GM12878 (cell line): ENCODE measurements at regions not wholly inside any gene's neighbourhood (a gene's known extent, or its start where the extent isn't known, plus 50 kb on each side); places are given as distances from the start of the nearest gene placed in this dataset.

ENCODE experiments used
- ATAC-seq: fragments of 200-7000 bp; cut with Tn5 transposase; 3 replicates; pipeline ENCODE4 v1.9.1; 2020; ENCODE audit warnings: mild to moderate bottlenecking, moderate library complexity
- BruUV-seq: library from RNA; stranded (reverse); fragments of 400-500 nt; replicated peaks from 2 replicates; lab custom pipeline; 2021; lab: Mats Ljungman, UMichigan
- CTCF ChIA-PET: fragments of 300-600 bp; sonication (Branson Sonifier 250); formaldehyde crosslinking; extraction: SDS; loops from one replicate; lab custom pipeline; 2021; ENCODE audit warnings: inconsistent platforms; lab: Yijun Ruan, JAX
- POLR2A ChIA-PET: fragments of 350-600 bp; formaldehyde crosslinking; extraction: SDS; loops from one replicate; lab custom pipeline; 2021; ENCODE audit warnings: inconsistent platforms; lab: Charles Lee
- RAD21 ChIA-PET: fragments of 300-600 bp; sonication (Branson Sonifier 250); formaldehyde crosslinking; loops from one replicate; lab custom pipeline; 2023; ENCODE audit warnings: antibody characterized with exemption; ENCODE audit not compliant: unreplicated experiment; lab: Charles Lee
- SMC1A ChIA-PET: fragments of 300-600 bp; sonication (Branson Sonifier 250); formaldehyde crosslinking; loops from one replicate; lab custom pipeline; 2023; ENCODE audit not compliant: unreplicated experiment, uncharacterized antibody; lab: Charles Lee
- DNase-seq: peaks from one replicate; pipeline ENCODE4 v3.0.0-alpha.2; 2011; ENCODE audit warnings: low read depth, low spot score
- FAIRE-seq: peaks from 3 replicates; lab custom pipeline; 2011; peaks lifted over from hg19 to GRCh38; lab: Jason Lieb, UNC
- H2AFZ ChIP-seq: 2 replicates; pipeline ENCODE4 v1.6.0; 2011; ENCODE audit warnings: low read depth, low read length, control low read depth; ENCODE audit not compliant: control insufficient read depth
- H3K27ac ChIP-seq: 2 replicates; pipeline ENCODE4 v1.5.1; 2011; ENCODE audit warnings: control low read depth; ENCODE audit not compliant: control insufficient read depth, insufficient read depth
- H3K27me3 ChIP-seq, 2 experiments: replicated peaks in 1 of 2; 2 replicates each; pipeline versions ENCODE4 v1.6.0 to v1.6.1; 2011; ENCODE audit warnings: low read length in 1 of 2; ENCODE audit not compliant: control insufficient read depth in 2 of 2, insufficient read depth in 2 of 2
- H3K36me3 ChIP-seq, 2 experiments: 2 replicates each; pipeline ENCODE4 v1.5.1; 2011; ENCODE audit warnings: low read length in 1 of 2; ENCODE audit not compliant: control insufficient read depth in 2 of 2, insufficient read depth in 2 of 2
- H3K4me1 ChIP-seq: 2 replicates; pipeline ENCODE4 v1.6.1; 2011; ENCODE audit warnings: mild to moderate bottlenecking, low read length, moderate library complexity, mixed read lengths; ENCODE audit not compliant: control insufficient read depth, insufficient read depth
- H3K4me2 ChIP-seq: 2 replicates; pipeline ENCODE4 v1.6.0; 2011; ENCODE audit warnings: control low read depth; ENCODE audit not compliant: control insufficient read depth, insufficient read depth
- H3K4me3 ChIP-seq: fragments of 200-600 bp; sonication (generic); 2 replicates; pipeline ENCODE4 v1.5.1; 2016
- H3K79me2 ChIP-seq: 2 replicates; pipeline ENCODE4 v1.6.0; 2011; ENCODE audit warnings: low read length; ENCODE audit not compliant: control insufficient read depth, insufficient read depth
- H3K9ac ChIP-seq: 2 replicates; pipeline ENCODE4 v1.8.0; 2011; ENCODE audit warnings: low read length, control low read depth, mixed read lengths; ENCODE audit not compliant: control insufficient read depth, insufficient read depth
- H3K9me3 ChIP-seq: replicated peaks from 3 replicates; pipeline ENCODE4 v1.5.1; 2011; ENCODE audit warnings: mild to moderate bottlenecking, low read length; ENCODE audit not compliant: control insufficient read depth, insufficient read depth
- H4K20me1 ChIP-seq: 2 replicates; pipeline ENCODE4 v1.6.0; 2011; ENCODE audit not compliant: control insufficient read depth, insufficient read depth
- CEBPB ChIP-seq, 2 experiments: fragments of 150-350 bp in 1 of 2; IDR thresholded peaks; 2 replicates each; pipeline ENCODE4 v1.6.1; 2012 to 2014; ENCODE audit warnings: low read depth in 2 of 2, low read length in 2 of 2, borderline replicate concordance in 1 of 2, inconsistent platforms in 1 of 2
- IKZF1 ChIP-seq: fragments of 450-650 bp; conservative IDR thresholded peaks from 2 replicates; pipeline ENCODE4 v1.6.1; 2017; ENCODE audit warnings: antibody characterized with exemption, mild to moderate bottlenecking
- MEF2A ChIP-seq: IDR thresholded peaks from 2 replicates; pipeline ENCODE4 v1.6.1; 2011; ENCODE audit warnings: low read depth, mild to moderate bottlenecking, low read length, moderate library complexity; ENCODE audit not compliant: insufficient read depth
- POLR2AphosphoS2 ChIP-seq: IDR thresholded peaks from 2 replicates; pipeline ENCODE4 v1.6.1; 2011; ENCODE audit warnings: low read depth, mild to moderate bottlenecking, low read length, improper control_type of control experiment, moderate library complexity
- RELA ChIP-seq: fragments of 450-650 bp; IDR thresholded peaks from 2 replicates; pipeline ENCODE4 v1.8.0; 2014; ENCODE audit warnings: borderline replicate concordance; ENCODE audit not compliant: partially characterized antibody
- STAT1 ChIP-seq: fragments of 450-650 bp; conservative IDR thresholded peaks from 2 replicates; pipeline ENCODE4 v1.6.1; 2014; ENCODE audit warnings: antibody characterized with exemption, mild to moderate bottlenecking
- WGBS: methylation state at CpG from one replicate; pipeline ENCODE4 v1.1.6; 2016; ENCODE audit warnings: low lambda C conversion rate; ENCODE audit not compliant: insufficient replicate concordance, insufficient coverage; ENCODE audit errors: missing lambda C conversion rate; 5-methylcytosine and 5-hydroxymethylcytosine counted together
- in situ Hi-C: fragments of 300-500 bp; cut with MboI; formaldehyde crosslinking; loops from 9 replicates; pipeline ENCODE4 v1.14.3; 2018; ENCODE audit warnings: mixed read lengths
- intact Hi-C: fragments of 100-400 bp; cut with micrococcal nuclease; formaldehyde crosslinking; loops from one replicate; pipeline ENCODE4 v1.14.2; 2022; ENCODE audit not compliant: unreplicated experiment
- TF ChIP-seq, protein P1 (sequence below): fragments of 450-650 bp; formaldehyde crosslinking; IDR thresholded peaks from 2 replicates; pipeline ENCODE4 v1.5.0; 2022; ENCODE audit warnings: mild to moderate bottlenecking, missing genetic modification characterization

DNA sequence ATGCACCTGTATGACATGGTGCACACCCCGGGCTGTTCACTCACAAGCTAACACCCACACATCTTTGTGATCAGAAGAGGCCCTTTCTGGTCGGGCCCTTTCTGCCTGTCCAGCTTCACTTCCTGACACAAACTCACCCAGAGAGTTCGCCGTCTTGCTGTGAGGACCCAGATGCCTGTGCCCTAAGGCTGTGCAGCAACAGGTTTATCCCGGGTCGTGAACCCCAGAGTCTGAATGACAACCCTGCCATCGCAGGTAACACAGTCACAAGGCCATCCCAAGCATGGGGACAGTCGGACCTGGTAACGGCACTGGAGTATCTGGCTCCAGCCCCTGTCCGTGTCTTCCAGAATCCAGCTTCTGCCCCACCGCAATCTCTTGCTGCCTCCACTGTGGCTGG is 235.1 kb downstream of the BUD13 start:
- in situ Hi-C loops, result no loop called here

More for the DNA sequence above, 235.1 kb downstream of the BUD13 start:
- ChIA-PET RAD21 (no interaction called here), SMC1A (no interaction called here), CTCF (no interaction called here), POLR2A (no interaction called here)
- Histone ChIP-seq H3K27ac (no peak overlapping the region), H3K4me2 (no peak overlapping the region), H2AFZ (no peak overlapping the region), H3K4me1 (no peaks in the 10 kb centered on the region), H3K79me2 (no peaks in the 10 kb centered on the region), H3K27me3 (peaks cover 11 to 17% of the 10 kb centered on the region in 2 experiments), H3K9me3 (no peaks in the 10 kb centered on the region), H4K20me1 (no peaks in the 10 kb centered on the region), H3K4me3 (no peak overlapping the region), H3K9ac (no peak overlapping the region), H3K36me3 (no peaks in the 10 kb centered on the region)
- no TSS peak for BruUV-seq
- no peak for ATAC-seq
- TF ChIP-seq MEF2A (no peak), POLR2AphosphoS2 (no peak), STAT1 (no peak), CEBPB (IDR thresholded peaks at IDR 0.05; ENCODE audit: borderline replicate concordance in 1 of 2, low read depth in 2 of 2, low read length in 2 of 2) (no peak), RELA (no peak), IKZF1 (no peak)
- TF ChIP-seq, protein P1, sequence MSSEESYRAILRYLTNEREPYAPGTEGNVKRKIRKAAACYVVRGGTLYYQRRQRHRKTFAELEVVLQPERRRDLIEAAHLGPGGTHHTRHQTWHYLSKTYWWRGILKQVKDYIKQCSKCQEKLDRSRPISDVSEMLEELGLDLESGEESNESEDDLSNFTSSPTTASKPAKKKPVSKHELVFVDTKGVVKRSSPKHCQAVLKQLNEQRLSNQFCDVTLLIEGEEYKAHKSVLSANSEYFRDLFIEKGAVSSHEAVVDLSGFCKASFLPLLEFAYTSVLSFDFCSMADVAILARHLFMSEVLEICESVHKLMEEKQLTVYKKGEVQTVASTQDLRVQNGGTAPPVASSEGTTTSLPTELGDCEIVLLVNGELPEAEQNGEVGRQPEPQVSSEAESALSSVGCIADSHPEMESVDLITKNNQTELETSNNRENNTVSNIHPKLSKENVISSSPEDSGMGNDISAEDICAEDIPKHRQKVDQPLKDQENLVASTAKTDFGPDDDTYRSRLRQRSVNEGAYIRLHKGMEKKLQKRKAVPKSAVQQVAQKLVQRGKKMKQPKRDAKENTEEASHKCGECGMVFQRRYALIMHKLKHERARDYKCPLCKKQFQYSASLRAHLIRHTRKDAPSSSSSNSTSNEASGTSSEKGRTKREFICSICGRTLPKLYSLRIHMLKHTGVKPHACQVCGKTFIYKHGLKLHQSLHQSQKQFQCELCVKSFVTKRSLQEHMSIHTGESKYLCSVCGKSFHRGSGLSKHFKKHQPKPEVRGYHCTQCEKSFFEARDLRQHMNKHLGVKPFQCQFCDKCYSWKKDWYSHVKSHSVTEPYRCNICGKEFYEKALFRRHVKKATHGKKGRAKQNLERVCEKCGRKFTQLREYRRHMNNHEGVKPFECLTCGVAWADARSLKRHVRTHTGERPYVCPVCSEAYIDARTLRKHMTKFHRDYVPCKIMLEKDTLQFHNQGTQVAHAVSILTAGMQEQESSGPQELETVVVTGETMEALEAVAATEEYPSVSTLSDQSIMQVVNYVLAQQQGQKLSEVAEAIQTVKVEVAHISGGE, result no peak
- 27% methylated on average over 11 of the region's 11 CpGs for WGBS
- DNase-seq, result no peak
- no peak for FAIRE-seq
- intact Hi-C loops, result no loop called here
